ENCODE measurements at regions not wholly inside any gene's neighbourhood (a gene's known extent, or its start where the extent isn't known, plus 50 kb on each side); places are given as distances from the start of the nearest gene placed in this dataset.
"Not testable (repeated sequence)": the region's sequence is repeated elsewhere in the genome, so short reads cannot be mapped to it uniquely, and the experiment has no call there.

- DNase-seq, result no peak
Observed at GRCh38 chr7:25672496-25672895, 444.2 kb upstream of the NPVF start.

GRCh38 chr7:25675789-25676474 lies 447.6 kb upstream of the NPVF start:
- no peak for DNase-seq

DNA sequence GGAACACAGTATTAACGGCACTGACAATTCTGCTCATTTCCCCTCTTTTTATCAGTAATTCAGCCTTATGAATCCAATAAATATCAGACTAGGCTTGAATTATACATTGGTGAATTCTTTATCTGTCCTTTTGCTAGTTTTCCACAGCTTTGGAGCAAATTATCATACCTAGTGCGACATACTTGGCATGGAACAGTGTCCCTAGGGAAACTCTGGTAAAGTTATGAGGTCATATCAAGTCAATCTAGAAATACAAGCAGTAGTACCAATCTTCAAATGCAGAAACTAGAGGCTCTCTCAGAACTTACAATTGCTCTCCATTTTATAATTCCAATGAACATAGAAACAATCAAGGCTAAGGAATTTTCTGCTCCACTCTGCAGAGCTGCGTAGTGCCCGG lies 449.3 kb upstream of the NPVF start:
- DNase-seq, result no peak

- no peak for DNase-seq
Observed at GRCh38 chr7:25678215-25678614, 449.9 kb upstream of the NPVF start.

DNA sequence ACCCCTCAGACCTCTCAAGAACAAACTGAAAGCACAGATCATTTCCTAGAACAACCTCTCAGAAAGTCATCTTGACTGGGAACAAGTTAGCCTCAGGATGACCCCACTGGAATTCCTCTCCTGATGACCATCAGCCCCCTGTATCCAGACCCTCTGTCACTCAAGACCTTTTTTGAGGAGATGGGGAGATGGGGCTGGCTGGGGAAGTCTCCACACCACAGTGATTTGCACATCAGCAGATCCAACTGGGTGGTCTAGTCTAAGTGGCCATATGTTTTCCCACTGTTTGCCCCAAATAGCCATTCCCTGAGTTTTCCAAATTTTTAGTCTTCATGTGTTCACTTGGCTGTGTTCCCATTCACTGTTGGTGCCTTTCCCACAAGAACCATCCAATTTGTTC lies 452.4 kb upstream of the NPVF start:
- DNase-seq, result no peak

DNA sequence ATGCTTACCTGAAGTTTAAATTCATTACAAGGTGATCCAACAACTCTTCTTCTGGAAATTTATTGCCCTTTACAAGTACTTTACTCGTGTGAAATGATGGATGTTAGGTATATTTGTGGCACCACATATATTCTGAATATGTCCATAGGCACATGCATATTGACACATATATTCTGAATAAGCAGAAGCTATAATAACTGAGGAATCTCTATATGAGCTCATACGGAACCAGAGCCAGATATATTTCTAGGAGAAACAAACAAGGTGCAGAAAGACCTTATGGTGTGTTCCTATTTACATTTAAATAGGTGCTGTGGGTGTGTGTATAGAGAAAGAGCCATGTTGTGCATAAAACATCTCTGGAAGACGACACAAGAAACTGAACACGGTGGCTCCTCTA lies 456.1 kb upstream of the NPVF start:
- no peak for DNase-seq

- DNase-seq, result no peak
Observed at GRCh38 chr7:25686493-25686892, 458.2 kb upstream of the NPVF start.

- no peak for DNase-seq
Observed at GRCh38 chr7:25694211-25694610, 457.8 kb upstream of the NFE2L3 start.

- no peak for DNase-seq
Observed at GRCh38 chr7:25694699-25695098, 457.3 kb upstream of the NFE2L3 start.

- DNase-seq, result no peak
Observed at GRCh38 chr7:25696571-25696970, 455.4 kb upstream of the NFE2L3 start.

- DNase-seq, result no peak
Observed at GRCh38 chr7:25698451-25699113, 453.4 kb upstream of the NFE2L3 start.

GRCh38 chr7:25700141-25700540 lies 451.9 kb upstream of the NFE2L3 start:
- DNase-seq, result not testable (repeated sequence)

- no peak for DNase-seq
Observed at GRCh38 chr7:25704413-25704812, 447.6 kb upstream of the NFE2L3 start.

DNA sequence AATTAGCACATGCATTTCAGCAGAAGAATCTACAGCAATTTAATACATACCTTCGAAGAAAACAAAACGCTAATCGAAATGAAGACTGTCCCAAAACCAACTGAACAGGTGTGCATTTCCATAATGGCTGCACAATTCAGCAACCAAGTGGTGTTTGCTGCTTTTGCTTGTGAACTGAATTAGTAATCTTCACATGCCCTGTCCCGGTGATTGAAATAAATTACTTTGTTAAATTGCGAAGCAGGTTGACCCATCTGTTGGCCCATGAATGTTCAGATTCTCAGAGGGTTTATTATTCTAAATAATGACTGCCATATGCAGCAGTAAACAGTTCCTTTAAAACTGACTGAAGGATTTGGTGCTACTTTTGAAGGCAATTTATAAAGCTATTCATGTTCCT lies 445.2 kb upstream of the NFE2L3 start:
- DNase-seq, result no peak

DNA sequence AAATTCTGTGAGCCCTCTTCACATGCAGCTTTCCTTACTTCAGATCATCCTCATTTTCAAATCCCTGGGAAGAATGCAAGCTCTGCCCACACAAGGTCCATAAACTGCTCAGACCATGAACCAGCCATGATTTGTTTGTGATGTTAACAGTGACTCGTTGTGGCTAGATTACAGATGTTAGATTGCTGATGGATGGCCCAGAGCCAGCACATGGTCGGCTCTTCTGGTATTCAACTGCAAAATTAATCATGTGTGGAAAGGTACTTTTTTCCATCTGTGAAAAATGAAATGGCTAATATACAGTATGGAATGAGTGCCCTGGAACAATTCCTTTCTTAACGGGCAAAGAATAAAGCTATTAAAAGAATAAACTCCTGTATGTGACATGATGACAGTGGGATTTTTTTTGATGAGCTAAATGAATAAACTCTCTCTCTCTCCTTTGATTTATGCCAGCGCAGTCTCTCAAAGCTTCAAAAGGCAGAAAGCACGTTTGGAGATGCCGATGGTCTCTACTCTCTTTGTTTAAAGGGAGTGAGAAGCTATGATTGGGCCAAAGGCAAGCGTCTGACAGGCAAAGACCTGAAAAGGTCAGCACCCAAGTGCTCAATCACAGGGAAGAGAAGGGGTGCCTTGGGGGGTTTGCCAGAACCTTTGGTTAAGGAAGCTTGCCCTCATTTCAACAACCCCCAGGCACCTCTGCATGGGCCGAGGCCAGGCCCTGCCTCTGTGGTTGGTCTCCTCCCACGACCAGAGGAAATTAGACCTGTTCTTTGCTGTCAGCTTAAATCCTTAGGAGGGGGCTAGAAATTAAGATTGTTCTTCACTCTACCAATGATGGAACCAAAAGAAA lies 444.0 kb upstream of the NFE2L3 start:
- no peak for DNase-seq

DNA sequence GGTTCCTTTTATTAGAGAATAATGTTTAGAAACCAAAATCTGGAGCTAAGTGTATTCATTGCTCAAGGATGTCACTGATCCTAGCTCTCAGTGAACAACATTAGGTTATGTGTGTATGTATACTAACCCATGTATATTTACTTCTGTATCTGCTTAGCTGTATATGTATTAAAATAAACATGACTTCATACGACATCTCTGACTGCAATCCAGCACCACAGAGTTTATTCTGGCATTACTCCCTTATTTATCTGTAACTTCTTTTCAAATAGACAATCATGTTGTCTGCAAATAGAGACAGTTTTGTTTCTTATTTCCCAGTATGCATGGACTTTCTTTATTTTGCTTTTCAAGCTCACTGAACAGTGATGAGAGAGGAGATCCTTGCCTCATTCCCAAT lies 441.0 kb upstream of the NFE2L3 start:
- no peak for DNase-seq

- DNase-seq, result no peak
Observed at GRCh38 chr7:25711940-25712339, 440.1 kb upstream of the NFE2L3 start.

DNA sequence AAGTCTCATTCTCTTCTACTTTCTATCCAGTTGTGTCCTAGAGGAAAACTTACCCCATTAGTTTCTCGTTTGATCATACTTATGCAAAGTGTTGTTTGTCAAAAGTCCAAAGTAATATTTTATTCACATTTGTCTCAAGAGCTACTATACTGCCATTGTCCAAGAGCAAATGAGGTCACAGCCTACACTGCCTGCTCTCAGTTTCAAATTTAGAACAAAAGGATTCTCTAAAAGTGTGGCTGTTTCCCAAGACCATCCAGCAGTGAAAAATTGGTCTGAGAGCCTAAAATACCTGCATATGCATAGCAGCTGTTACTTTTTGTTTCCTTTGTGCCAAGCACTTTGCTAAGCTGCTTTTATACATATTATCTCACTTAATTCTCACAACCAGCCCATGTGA lies 439.5 kb upstream of the NFE2L3 start:
- DNase-seq, result no peak

DNA sequence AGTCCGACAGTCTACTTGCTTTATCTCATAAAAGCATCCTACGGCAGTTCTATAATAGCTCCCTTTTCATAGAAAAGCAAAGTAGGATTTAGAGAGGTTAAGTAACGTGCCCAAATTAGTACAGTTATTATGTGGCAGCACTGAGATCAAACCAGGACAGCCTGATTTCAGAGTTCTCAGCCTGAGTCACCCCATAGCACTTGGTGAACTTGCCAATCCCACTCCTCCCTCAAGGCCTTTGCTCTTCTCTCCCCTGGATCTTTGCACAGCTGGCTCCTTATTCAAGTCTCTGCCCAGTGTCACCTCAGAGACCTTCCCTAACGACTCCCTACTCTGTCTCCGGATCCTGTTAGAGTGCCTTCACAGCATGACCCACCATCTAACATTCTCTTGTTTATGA lies 438.0 kb upstream of the NFE2L3 start:
- DNase-seq, result no peak

- DNase-seq, result no peak
Observed at GRCh38 chr7:25716421-25716820, 435.6 kb upstream of the NFE2L3 start.

DNA sequence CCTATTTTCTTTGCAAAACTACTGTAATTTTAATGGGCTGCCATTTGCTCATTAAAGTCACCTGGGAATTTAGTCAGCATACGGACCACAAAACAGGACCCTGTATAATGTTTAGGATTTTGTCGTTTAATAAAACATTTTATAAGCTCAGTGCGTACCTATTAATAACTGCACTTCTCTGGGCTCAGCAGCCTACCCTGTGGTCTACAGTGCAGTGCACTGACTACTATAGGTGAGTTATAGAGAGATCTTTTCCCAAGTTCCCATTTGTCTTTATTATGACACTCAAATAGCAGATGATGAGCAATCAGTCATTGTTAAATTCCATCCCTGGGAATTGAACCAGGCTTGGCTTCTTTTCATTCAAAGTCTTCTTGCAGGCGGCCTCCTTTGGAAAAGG lies 433.4 kb upstream of the NFE2L3 start:
- DNase-seq, result no peak

GRCh38 chr7:25719190-25719896 lies 432.7 kb upstream of the NFE2L3 start:
- DNase-seq, result no peak

DNA sequence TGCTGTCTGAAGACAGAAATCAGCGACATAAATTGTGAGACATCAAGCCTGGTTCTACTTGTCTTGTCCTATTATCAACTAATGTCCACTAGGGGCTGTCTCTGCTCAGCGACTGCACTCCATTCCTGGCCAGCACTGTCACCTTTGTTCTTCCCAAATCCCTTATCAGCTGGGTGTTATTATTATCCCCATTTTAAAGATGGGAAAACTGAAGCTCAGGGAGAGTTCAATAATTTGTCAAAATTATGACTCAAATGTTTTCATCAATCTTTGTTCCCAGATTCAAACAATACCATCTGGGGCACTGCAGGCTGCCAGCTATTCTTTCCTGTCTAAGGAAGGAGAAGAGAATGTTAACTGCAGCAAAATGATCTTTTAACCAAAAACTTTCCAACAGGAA lies 431.6 kb upstream of the NFE2L3 start:
- no peak for DNase-seq

Data from amniotic stem cell (primary cell).